ENCODE measurements at regions not wholly inside any gene's neighbourhood (a gene's known extent, or its start where the extent isn't known, plus 50 kb on each side); places are given as distances from the start of the nearest gene placed in this dataset.

DNA sequence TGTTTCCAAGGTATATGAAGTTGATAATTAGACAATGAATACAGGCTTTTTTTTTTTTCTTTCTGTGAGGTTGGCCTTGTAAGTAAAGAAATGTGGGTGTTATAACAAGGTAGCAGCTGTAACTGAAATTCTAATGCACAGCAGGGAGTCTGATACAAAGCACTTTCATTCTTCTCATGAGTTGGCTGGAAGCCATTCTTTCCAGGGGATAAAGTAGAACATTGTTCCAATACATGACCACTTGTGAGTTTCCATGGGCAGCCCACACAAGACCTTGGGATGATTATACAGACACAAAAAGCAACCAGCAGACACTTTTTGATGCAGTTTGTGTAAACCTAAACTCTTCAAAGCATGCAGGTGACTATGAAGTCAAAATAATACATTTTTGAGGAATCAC, 1785.9 kb upstream of the WWC1 start:
- Histone ChIP-seq H3K36me3 (no peaks in the 10 kb centered on the region), H3K4me1 (no peaks in the 10 kb centered on the region), H3K4me3 (ENCODE audit: low read depth, low read length) (no peak overlapping the region), H3K9me3 (no peaks in the 10 kb centered on the region), H3K27me3 (no peaks in the 10 kb centered on the region)
- no peak for DNase-seq
- TF ChIP-seq, protein P1, sequence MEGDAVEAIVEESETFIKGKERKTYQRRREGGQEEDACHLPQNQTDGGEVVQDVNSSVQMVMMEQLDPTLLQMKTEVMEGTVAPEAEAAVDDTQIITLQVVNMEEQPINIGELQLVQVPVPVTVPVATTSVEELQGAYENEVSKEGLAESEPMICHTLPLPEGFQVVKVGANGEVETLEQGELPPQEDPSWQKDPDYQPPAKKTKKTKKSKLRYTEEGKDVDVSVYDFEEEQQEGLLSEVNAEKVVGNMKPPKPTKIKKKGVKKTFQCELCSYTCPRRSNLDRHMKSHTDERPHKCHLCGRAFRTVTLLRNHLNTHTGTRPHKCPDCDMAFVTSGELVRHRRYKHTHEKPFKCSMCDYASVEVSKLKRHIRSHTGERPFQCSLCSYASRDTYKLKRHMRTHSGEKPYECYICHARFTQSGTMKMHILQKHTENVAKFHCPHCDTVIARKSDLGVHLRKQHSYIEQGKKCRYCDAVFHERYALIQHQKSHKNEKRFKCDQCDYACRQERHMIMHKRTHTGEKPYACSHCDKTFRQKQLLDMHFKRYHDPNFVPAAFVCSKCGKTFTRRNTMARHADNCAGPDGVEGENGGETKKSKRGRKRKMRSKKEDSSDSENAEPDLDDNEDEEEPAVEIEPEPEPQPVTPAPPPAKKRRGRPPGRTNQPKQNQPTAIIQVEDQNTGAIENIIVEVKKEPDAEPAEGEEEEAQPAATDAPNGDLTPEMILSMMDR (IDR thresholded peaks at IDR 0.05; ENCODE audit: low read depth, low read length): no peak

DNA sequence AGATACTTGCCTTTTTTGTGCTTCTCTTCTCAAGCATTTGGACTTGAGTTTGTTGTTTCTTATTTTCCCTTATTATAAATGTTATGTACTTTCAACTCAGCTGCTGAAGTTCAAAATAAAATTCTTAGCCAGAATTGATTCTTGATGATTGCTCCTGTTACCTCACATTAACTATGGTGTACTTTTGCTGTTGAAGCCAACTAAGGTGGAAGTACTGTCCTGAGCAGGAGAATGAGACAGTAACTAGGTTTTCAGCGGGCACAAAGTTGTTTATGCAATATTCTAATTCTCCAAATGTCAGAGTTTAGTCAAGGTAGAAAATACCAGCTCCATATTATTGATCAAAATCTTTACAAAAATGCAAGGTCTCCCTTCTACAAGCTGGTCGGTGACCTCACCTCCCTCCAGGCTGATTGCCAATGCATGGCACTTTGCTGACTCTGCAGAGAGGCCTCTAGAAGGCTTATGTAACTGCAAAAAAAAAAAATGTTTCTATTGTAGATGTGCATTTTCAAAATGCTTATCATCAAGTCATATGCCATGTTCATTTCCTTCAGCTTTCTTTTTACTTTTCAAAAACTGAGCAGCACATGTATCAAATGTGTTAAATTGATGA, 1783.5 kb upstream of the WWC1 start:
- H3K4me1 ChIP-seq: no peaks in the 10 kb centered on the region
- no peak for DNase-seq
- no peak overlapping the region for H3K4me3 ChIP-seq (ENCODE audit: low read depth, low read length)
- no peaks in the 10 kb centered on the region for H3K27me3 ChIP-seq
- TF ChIP-seq, protein P1 (IDR thresholded peaks at IDR 0.05; ENCODE audit: low read depth, low read length): no peak
- H3K9me3 ChIP-seq: no peaks in the 10 kb centered on the region
- no peaks in the 10 kb centered on the region for H3K36me3 ChIP-seq

DNA sequence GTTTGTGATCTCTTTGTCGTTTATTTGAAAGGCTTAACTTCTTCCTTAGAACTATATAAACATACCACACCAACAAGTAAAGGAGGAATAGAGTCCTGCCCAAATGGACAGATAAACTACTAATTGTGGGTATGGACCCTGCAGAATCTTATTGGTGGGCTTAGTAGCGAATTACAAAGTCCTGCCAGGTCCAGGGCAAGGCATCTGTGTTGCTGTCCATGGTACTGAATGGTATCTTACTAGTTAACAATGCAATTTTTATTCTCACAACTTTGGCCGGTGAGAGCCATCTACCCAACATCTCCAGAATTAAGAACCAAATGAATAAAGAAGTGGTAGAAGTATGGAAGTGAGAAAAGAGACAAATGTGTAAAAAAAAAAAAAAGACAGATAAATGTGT, 1782.4 kb upstream of the WWC1 start:
- H3K9me3 ChIP-seq: no peaks in the 10 kb centered on the region
- TF ChIP-seq, protein P1 (IDR thresholded peaks at IDR 0.05; ENCODE audit: low read depth, low read length): no peak
- no peak for DNase-seq
- no peak overlapping the region for H3K4me3 ChIP-seq (ENCODE audit: low read depth, low read length)
- no peaks in the 10 kb centered on the region for H3K36me3 ChIP-seq
- H3K27me3 ChIP-seq: no peaks in the 10 kb centered on the region
- no peaks in the 10 kb centered on the region for H3K4me1 ChIP-seq

DNA sequence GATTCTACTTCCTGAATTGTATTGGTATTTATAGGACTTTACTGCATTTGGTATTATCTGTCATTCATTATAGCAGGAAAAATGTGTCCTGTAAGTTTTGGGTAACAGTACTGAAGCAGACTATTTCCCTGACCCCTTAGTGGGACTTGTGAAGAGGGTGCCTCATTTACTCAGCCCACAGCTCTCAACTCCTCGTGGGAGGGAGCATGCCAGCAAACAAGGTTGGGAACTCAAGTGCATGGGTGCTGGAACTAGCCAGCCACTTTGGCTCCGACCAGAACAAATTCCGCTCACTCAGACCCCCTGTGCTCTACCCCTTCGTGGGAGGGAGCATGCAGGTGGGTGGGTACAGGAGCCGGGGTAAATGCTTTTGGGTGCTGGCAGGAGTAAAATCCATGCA, 1773.5 kb upstream of the WWC1 start:
- H3K4me3 ChIP-seq (ENCODE audit: low read depth, low read length): no peak overlapping the region
- H3K4me1 ChIP-seq: no peaks in the 10 kb centered on the region
- H3K9me3 ChIP-seq: no peaks in the 10 kb centered on the region; the same call in 1 of the 2 replicates
- no peak for DNase-seq
- TF ChIP-seq, protein P1 (IDR thresholded peaks at IDR 0.05; ENCODE audit: low read depth, low read length): no peak
- H3K36me3 ChIP-seq: no peaks in the 10 kb centered on the region
- H3K27me3 ChIP-seq: no peaks in the 10 kb centered on the region

DNA sequence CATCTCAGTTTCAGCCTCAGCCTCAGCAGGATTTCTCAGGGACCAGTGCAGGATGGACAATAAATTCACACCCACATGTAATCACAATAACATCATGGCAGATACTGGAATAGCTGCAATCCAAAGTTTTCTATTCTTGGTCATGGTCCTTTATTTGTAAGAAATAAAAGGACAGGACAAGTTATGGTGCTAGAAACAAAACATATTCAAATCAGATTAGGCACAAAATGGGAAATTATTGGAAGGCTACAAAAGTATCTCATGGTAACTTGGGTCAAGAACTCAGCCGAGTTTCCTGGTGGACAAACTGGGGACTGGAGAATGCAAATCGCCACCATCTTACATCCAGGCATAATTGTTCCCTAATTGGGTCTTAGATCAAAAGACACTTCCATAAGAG, 1768.2 kb upstream of the WWC1 start:
- no peaks in the 10 kb centered on the region for H3K9me3 ChIP-seq
- H3K36me3 ChIP-seq: no peaks in the 10 kb centered on the region
- TF ChIP-seq, protein P1 (IDR thresholded peaks at IDR 0.05; ENCODE audit: low read depth, low read length): no peak
- H3K4me1 ChIP-seq: no peaks in the 10 kb centered on the region
- DNase-seq: no peak
- H3K27me3 ChIP-seq: no peaks in the 10 kb centered on the region
- no peak overlapping the region for H3K4me3 ChIP-seq (ENCODE audit: low read depth, low read length)

DNA sequence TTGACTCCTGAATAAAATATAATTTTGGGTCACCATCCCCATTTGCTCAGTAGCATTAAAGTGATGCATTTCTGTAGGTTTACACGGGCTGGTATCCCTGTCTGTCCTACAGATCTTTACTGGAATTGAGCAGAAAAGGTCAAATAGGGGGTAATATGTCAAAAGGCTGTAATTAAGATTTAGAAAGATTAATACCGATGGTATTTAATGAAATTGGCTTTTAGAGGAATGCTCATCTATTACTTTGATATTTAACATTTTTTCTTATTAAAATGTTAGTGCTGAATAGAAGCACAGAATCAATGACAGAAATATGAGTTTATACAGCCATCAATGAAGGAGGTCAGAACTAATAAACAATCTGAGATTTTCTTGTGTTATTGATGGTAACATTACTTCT, 1762.2 kb upstream of the WWC1 start:
- no peaks in the 10 kb centered on the region for H3K4me1 ChIP-seq
- H3K36me3 ChIP-seq: no peaks in the 10 kb centered on the region
- no peaks in the 10 kb centered on the region for H3K27me3 ChIP-seq
- H3K4me3 ChIP-seq (ENCODE audit: low read depth, low read length): no peak overlapping the region
- DNase-seq: no peak
- TF ChIP-seq, protein P1 (IDR thresholded peaks at IDR 0.05; ENCODE audit: low read depth, low read length): no peak
- H3K9me3 ChIP-seq: no peaks in the 10 kb centered on the region

All from BE2C (cell line).